GM10248 (cell line): ENCODE measurements at regions not wholly inside any gene's neighbourhood (a gene's known extent, or its start where the extent isn't known, plus 50 kb on each side); places are given as distances from the start of the nearest gene placed in this dataset.

Experiments
- CTCF ChIA-PET: fragments of 300-600 bp; sonication (Branson Sonifier 250); formaldehyde crosslinking; extraction: SDS; loops from one replicate; lab custom pipeline; 2021; ENCODE audit warnings: antibody characterized with exemption; lab: Yijun Ruan, JAX
- POLR2A ChIA-PET: fragments of 350-650 bp; sonication (Branson Sonifier 250); formaldehyde crosslinking; extraction: SDS; loops from one replicate; lab custom pipeline; 2020; ENCODE audit warnings: antibody characterized with exemption; lab: Yijun Ruan, JAX
- DNase-seq: peaks from one replicate; pipeline ENCODE4 v3.0.0; 2012; ENCODE audit errors: extremely low spot score
- CTCF ChIP-seq: IDR thresholded peaks from 2 replicates; pipeline ENCODE4 v1.5.1; 2012; ENCODE audit warnings: mild to moderate bottlenecking, low read depth; ENCODE audit errors: extremely low read depth, missing control alignments, control extremely low read depth

- ChIA-PET CTCF (no interaction called here), POLR2A (no interaction called here)
- TF ChIP-seq CTCF, result no peak
- no peak for DNase-seq
Measured at GRCh38 chr3:15851735-15852134, 54.0 kb upstream of the ANKRD28 start.

DNA sequence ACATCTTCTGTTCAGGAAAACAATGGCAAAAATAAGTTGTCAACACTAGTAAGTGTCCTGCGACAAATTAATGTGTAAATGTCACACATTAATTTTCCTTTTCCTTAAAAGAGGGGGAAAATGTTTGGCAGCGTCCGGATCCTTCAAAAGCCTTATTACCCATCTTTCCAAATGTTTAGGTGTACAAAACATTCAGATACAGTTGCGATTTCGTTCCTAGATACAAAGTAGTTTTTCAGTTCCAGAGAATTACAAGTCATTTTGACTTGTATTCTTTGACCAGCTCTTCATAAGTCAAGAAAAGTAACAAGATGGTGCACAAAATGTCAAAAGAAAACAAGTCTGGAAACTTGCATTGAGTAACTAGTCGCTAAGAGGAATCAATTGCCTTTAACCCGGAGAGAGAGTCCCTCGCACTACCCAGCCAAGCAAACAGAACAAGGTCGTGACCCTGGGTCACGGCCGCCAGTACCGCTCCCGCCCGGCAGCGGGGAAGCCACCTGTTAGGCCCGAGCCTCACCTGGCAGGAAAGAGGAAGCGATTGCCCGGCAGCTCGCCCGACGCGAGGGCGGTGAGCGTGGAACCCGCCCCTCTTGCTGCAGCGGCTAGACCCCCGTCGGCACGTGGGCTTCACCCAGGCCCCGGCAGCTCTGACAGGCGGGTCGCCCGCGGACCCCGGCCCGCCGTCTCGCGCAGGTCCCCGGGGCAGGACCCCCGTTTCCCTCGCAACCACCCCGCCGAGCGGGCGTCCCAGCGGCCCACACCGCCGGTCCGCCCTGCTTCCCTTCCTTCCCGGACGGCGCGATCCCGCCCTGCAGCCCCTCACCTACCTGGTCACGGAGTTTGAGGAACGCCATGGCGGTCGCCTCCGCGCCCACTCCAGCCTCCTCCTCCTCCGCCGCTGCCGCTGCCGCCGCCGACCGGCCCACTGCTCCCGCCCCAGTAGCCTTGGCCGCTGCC lies 61.0 kb upstream of the ANKRD28 start:
- TF ChIP-seq CTCF, result no peak
- ChIA-PET CTCF (interaction anchor here (0.7 to 1.0 kb wide), 2 partner anchors 11 to 13 kb away, joined by 3 to 4 read pairs; no protein-coding TSS in a partner anchor), POLR2A (no interaction called here)
- DNase-seq, result peak; percentile 76

DNA sequence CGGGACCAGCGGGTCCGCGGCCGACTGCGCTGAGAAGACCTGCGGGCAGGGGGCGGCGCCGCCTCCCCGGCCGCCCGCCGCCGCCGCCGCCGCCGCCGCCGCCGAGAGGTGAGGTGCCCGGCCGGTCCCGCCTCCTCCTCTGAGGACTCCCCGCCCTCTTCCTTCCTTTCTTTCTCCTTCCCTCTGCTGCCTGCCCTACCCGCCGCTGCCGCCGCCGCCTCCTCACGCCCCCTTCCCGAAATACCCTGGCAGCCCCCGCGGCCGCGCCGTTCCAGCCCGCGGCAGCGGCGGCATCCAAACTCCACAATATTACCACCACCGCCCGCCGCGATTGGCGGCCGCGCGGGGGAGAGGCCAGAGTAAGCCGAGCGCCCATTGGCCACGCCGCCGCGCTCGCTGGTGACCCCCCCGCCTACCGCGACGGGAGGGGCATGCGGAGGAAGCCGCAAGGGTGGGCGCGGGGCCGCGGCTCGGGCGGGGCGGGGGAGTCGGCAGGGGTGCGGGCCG lies 61.8 kb upstream of the ANKRD28 start:
- peak; percentile 90 for DNase-seq
- POLR2A ChIA-PET, result no interaction called here
- no peak for TF ChIP-seq CTCF
- CTCF ChIA-PET, result interaction anchor here (0.9 kb wide), 1 partner anchor 15 kb away, joined by 3 read pairs; no protein-coding TSS in a partner anchor

DNA sequence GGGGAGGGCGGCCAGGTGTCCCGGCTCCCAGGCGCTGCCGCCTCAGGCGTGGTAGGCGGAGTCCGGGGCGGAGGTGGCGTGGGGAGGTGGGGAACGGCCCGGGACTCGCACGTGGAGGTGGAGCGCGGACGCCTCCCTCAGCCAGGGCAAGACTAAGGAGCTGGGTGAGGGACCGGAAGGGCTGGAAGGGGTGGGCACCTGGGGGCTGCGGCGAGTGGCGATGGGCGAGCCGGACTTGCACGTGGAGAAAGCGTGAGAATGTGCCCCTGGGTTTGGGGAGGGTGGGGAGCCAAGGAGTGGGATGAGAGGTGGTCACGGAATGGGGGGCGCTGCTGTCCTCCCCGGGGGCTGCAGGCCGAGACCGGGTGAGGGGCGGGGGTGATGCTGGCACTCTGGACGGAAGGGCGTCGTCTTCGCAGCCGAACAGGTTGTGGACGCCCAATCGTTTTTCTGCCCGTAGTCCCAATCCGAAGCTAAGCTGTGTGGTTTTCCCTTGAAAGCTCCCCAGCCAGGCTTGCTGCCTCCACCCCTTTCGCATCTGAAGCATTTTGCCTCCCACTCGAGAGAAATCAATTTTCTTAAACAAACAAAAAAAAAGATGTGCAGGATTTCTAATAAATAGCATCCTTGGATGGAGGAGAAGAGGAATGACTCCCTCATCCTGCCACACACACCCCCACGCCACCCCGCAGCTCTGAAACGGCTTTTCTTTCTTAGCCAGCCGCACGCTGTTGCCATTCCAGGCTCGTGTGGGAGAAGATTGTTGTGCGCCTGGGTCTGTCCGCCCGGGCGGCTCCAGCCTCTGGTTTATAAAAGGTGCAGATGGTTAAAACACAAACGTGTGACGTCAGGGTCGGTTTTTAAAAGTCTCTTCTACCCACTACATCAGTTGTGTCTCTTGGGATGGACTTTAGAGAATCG lies 62.5 kb upstream of the ANKRD28 start:
- TF ChIP-seq CTCF, result no peak
- ChIA-PET POLR2A (no interaction called here), CTCF (interaction anchor here (0.9 to 2.0 kb wide), 2 partner anchors 15 to 26 kb away, joined by 3 to 5 read pairs; no protein-coding TSS in a partner anchor)
- peak; percentile 32 for DNase-seq

DNA sequence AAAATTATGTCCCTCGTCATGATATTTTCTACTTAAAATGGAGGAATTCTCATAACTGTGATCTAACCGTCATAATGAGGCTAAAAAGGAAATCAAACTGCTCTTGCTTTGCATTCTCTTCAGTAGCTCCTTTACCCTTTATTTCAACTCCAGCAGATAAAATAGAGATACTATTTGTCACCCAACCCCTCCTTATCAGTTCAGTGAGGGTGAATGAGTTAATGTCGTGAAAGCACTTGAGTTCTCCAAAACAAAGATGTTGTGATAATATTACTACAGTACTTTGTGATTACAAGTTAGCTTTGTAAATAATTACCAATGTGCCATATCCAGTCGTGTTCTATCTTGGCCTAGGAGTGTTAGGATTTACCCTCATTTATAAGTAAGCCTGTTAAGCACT lies 63.4 kb upstream of the ANKRD28 start:
- ChIA-PET CTCF (interaction anchor here (2.0 kb wide), 1 partner anchor 27 kb away, joined by 5 read pairs; no protein-coding TSS in a partner anchor), POLR2A (no interaction called here)
- TF ChIP-seq CTCF, result no peak
- no peak for DNase-seq

DNA sequence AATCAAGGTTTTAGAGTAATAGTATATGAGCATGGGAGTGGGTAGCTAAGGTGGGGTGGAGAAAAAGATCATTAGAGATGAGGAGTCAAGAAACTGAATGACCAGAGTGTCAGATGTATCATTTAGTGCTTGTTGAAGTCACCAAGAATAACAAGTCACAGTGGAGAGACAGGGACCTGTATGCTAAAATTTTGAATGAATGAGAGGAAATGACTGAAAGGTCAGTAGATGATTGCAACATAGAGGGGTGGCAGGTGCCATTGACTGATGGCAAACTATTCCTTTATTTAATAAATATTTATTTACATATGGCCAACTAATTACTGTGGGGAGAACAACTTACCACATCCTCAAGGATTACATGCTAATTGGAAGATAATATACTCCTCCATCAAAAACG lies 75.0 kb upstream of the ANKRD28 start:
- TF ChIP-seq CTCF, result no peak
- POLR2A ChIA-PET, result no interaction called here
- CTCF ChIA-PET, result no interaction called here
- no peak for DNase-seq
